Breast epithelium (tissue), 4 donors: ENCODE measurements at regions not wholly inside any gene's neighbourhood (a gene's known extent, or its start where the extent isn't known, plus 50 kb on each side); places are given as distances from the start of the nearest gene placed in this dataset.
"Not testable (repeated sequence)": the region's sequence is repeated elsewhere in the genome, so short reads cannot be mapped to it uniquely, and the experiment has no call there.

Source experiments
- DNase-seq, 2 donors: peaks; one replicate each; pipeline ENCODE4 v3.0.0-alpha.2; 2019; ENCODE audit warnings: low spot score in 2 of 2
- H3K27ac ChIP-seq, 2 donors: fragments of 200-600 bp; sonication (generic) in 1 of 2; one replicate each; pipeline ENCODE4 v1.5.1; 2016 to 2019; ENCODE audit warnings: mild to moderate bottlenecking in 1 of 2
- H3K27me3 ChIP-seq, 2 donors: fragments of 200-600 bp; sonication (generic) in 1 of 2; one replicate each; pipeline versions ENCODE4 v1.5.1 to v1.6.0; 2017 to 2019; ENCODE audit warnings: control low read depth in 1 of 2, mild to moderate bottlenecking in 1 of 2
- H3K36me3 ChIP-seq: fragments of 200-600 bp; one replicate; pipeline ENCODE4 v1.5.1; 2019
- H3K4me1 ChIP-seq, 2 donors: fragments of 200-600 bp; sonication (generic); one replicate each; pipeline ENCODE4 v1.5.1; 2016 to 2019; ENCODE audit warnings: control low read depth in 1 of 2
- H3K4me3 ChIP-seq, 3 donors: fragments of 200-600 bp; sonication (generic); 1 replicate in 2 of 3; 2 replicates in 1 of 3; pipeline ENCODE4 v1.5.1; 2016 to 2019; ENCODE audit warnings: mild to moderate bottlenecking in 3 of 3, moderate library complexity in 2 of 3
- H3K9me3 ChIP-seq, 2 donors: fragments of 200-600 bp; sonication (generic) in 1 of 2; one replicate each; pipeline ENCODE4 v1.5.1; 2016 to 2019; ENCODE audit warnings: control low read depth in 1 of 2
- CTCF ChIP-seq, 3 donors: fragments of 450-650 bp; IDR thresholded peaks; one replicate each; pipeline ENCODE4 v1.5.1; 2016 to 2017; ENCODE audit warnings: antibody characterized with exemption in 3 of 3, mild to moderate bottlenecking in 3 of 3, moderate library complexity in 3 of 3
- POLR2A ChIP-seq: fragments of 450-650 bp; IDR thresholded peaks from one replicate; pipeline ENCODE4 v1.6.1; 2016; ENCODE audit warnings: antibody characterized with exemption, mild to moderate bottlenecking, moderate library complexity
- POLR2AphosphoS5 ChIP-seq, 3 donors: sonication (generic); formaldehyde crosslinking; IDR thresholded peaks; one replicate each; pipeline ENCODE4 v1.6.1; 2017; ENCODE audit warnings: antibody characterized with exemption in 3 of 3
- intact Hi-C: fragments of 100-400 bp; cut with DNase I; formaldehyde crosslinking; loops from one replicate; pipeline ENCODE4 v1.15.1; 2023; ENCODE audit warnings: low total_unique reads

DNA sequence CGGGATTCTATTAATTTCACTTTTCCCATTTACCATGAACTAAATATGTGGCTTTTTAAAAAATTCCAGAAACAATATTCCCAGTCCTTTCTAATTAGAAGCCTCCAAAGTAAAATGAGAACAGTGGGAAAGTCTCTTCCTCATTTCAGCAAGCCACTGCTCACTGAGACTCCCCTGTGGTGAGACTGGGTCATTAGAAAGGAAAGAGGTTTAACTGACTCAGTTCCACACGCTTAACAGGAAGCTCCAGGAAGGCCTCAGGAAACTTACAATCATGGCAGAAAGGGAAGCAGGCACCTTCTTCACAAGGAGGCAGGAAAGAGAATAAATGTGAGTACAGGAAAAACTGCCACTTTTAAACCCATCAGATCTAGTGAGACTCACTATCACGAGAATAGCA is 258.9 kb upstream of the CHAC2 start:
- no peaks in the 10 kb centered on the region for H3K9me3 ChIP-seq
- H3K4me1 ChIP-seq: no peaks in the 10 kb centered on the region
- H3K36me3 ChIP-seq: no peaks in the 10 kb centered on the region
- DNase-seq: no peak
- no peaks in the 10 kb centered on the region for H3K27me3 ChIP-seq
- TF ChIP-seq CTCF (IDR thresholded peaks at IDR 0.05): no peak
- TF ChIP-seq POLR2A: no peak
- no peak for TF ChIP-seq POLR2AphosphoS5 (IDR thresholded peaks at IDR 0.05)
- H3K27ac ChIP-seq: no peak overlapping the region
- intact Hi-C loops: no loop called here
- H3K4me3 ChIP-seq: no peak overlapping the region

- H3K27ac ChIP-seq, intact Hi-C loops: not testable (repeated sequence)
These were observed 260.5 kb upstream of the CHAC2 start for GRCh38 chr2:53507070-53507469.

DNA sequence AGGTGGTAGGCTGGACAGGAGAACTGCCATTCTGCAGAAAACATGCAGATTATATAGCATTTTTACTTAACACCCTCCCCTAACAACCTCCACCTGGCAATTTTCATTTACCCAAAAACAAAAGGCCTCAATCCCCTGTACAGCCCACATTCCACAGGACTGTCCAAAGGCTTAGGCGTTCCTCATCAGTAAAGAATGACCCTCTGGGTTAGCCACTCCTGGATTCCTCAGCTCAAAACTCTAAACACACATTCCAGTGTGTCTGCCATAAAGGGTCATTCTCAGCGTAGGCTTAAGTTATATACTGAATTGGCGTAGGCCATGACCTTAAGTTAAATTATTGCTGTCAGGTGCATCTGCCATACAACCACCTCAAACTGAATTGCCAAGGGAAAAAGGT is 261.8 kb upstream of the CHAC2 start:
- no peak overlapping the region for H3K27ac ChIP-seq
- no peak for DNase-seq
- intact Hi-C loops: no loop called here
- TF ChIP-seq POLR2A: no peak
- TF ChIP-seq CTCF (IDR thresholded peaks at IDR 0.05): no peak
- no peak for TF ChIP-seq POLR2AphosphoS5 (IDR thresholded peaks at IDR 0.05)
- H3K9me3 ChIP-seq: no peaks in the 10 kb centered on the region
- no peaks in the 10 kb centered on the region for H3K4me1 ChIP-seq
- H3K4me3 ChIP-seq: no peak overlapping the region
- H3K27me3 ChIP-seq: no peaks in the 10 kb centered on the region
- H3K36me3 ChIP-seq: no peaks in the 10 kb centered on the region

More at GRCh38 chr2:53507070-53507469, 260.5 kb upstream of the CHAC2 start:
- H3K4me1 ChIP-seq, H3K9me3 ChIP-seq, H3K4me3 ChIP-seq, H3K27me3 ChIP-seq, DNase-seq, H3K36me3 ChIP-seq: not testable (repeated sequence)

DNA sequence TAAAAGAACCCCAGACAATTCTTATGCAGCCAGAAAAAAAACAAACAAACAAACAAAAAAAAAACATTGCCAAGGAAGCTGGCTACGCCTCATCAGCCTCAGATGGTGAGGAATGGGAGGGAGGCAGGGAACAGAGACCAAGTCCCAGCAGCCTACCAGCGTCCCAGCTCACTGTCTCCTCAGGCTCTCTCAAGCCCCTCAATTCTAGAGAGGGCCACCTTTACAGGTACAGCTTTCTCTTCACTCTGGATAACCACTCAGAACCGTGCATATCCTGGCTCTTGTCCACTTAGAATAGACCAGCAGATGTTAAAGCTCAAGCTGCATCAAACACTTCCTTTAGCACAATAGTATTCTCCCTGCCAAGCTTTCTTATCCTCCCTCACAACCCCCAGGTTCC is 263.1 kb upstream of the CHAC2 start:
- Histone ChIP-seq H3K9me3 (no peaks in the 10 kb centered on the region), H3K27me3 (no peaks in the 10 kb centered on the region), H3K4me3 (no peak overlapping the region), H3K36me3 (no peaks in the 10 kb centered on the region), H3K4me1 (no peaks in the 10 kb centered on the region), H3K27ac (no peak overlapping the region)
- intact Hi-C loops: no loop called here
- DNase-seq: no peak
- TF ChIP-seq POLR2AphosphoS5 (IDR thresholded peaks at IDR 0.05): no peak
- no peak for TF ChIP-seq POLR2A
- TF ChIP-seq CTCF (IDR thresholded peaks at IDR 0.05): no peak

DNA sequence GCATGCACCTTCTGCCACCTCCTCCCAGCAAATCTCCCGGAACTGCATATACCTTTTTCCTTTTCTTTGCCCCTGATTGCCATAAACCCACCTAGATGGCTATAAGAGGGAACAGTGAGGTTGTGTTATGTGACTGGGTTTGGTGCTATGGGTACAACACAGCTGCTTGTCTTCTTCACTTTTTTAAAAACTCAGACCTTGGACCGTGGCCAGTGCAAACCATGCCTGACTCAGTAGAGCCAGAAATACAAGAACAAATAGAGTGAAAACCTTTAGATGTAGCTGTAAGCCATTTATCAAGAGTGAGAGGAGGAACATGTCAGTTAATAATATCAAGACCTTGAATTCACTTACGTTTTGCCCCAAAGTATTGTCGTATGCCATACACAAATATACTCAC is 267.4 kb upstream of the CHAC2 start:
- Histone ChIP-seq H3K27me3 (no peaks in the 10 kb centered on the region), H3K4me1 (no peaks in the 10 kb centered on the region), H3K36me3 (no peaks in the 10 kb centered on the region), H3K9me3 (no peaks in the 10 kb centered on the region), H3K4me3 (no peak overlapping the region), H3K27ac (no peak overlapping the region)
- intact Hi-C loops: no loop called here
- DNase-seq: peak in 1 of 2 donors; percentile 58
- TF ChIP-seq POLR2A: no peak
- no peak for TF ChIP-seq POLR2AphosphoS5 (IDR thresholded peaks at IDR 0.05)
- TF ChIP-seq CTCF (IDR thresholded peaks at IDR 0.05): no peak

GRCh38 chr2:53498210-53498609 is 269.4 kb upstream of the CHAC2 start:
- TF ChIP-seq CTCF (IDR thresholded peaks at IDR 0.05) (no peak), POLR2A (no peak), POLR2AphosphoS5 (IDR thresholded peaks at IDR 0.05) (no peak)
- no peak for DNase-seq
- H3K27ac ChIP-seq: peak overlapping the region in 1 of 2 donors; percentile 70
- intact Hi-C loops: no loop called here
- no peaks in the 10 kb centered on the region for H3K9me3 ChIP-seq
- no peak overlapping the region for H3K4me3 ChIP-seq
- no peaks in the 10 kb centered on the region for H3K4me1 ChIP-seq
- no peaks in the 10 kb centered on the region for H3K36me3 ChIP-seq
- H3K27me3 ChIP-seq: no peaks in the 10 kb centered on the region
